SU-DHL-6 (cell line): ENCODE measurements at regions not wholly inside any gene's neighbourhood (a gene's known extent, or its start where the extent isn't known, plus 50 kb on each side); places are given as distances from the start of the nearest gene placed in this dataset.

ENCODE experiments used
- CTCF ChIP-seq: fragments of 200-600 bp; sonication (generic); IDR thresholded peaks from one replicate; pipeline ENCODE4 v1.5.1; 2017; ENCODE audit warnings: antibody characterized with exemption, mild to moderate bottlenecking, low read length, moderate library complexity; ENCODE audit not compliant: insufficient read depth, poor library complexity, severe bottlenecking
- EZH2phosphoT487 ChIP-seq: fragments of 200-600 bp; sonication (generic), shearing (Covaris generic); conservative IDR thresholded peaks from 2 replicates; pipeline ENCODE4 v1.6.1; 2018; ENCODE audit warnings: mild to moderate bottlenecking, antibody characterized with exemption, low read length, moderate library complexity, mixed read lengths

- TF ChIP-seq CTCF: no peak
- no peak for TF ChIP-seq EZH2phosphoT487
Observed at GRCh38 chr3:8173892-8174291, 327.7 kb upstream of the LMCD1 start.
